Adrenal gland (tissue), 9 donors: ENCODE measurements at regions not wholly inside any gene's neighbourhood (a gene's known extent, or its start where the extent isn't known, plus 50 kb on each side); places are given as distances from the start of the nearest gene placed in this dataset.

Source experiments
- DNase-seq, 7 donors: peaks; one replicate each; pipeline ENCODE4 v3.0.0-alpha.2; 2019 to 2020
- H3K27ac ChIP-seq, 5 donors: fragments of 200-600 bp; sonication (generic) in 4 of 5; 1 replicate in 3 of 5; 2 replicates in 2 of 5; pipeline versions ENCODE4 v1.5.1 to v1.8.0; 2016 to 2020; ENCODE audit warnings: mild to moderate bottlenecking in 1 of 5
- H3K27me3 ChIP-seq: fragments of 200-600 bp; 2 replicates; pipeline ENCODE4 v1.8.0; 2021
- H3K36me3 ChIP-seq, 2 donors: fragments of 200-600 bp; replicated peaks in 1 of 2; 1 replicate in 1 of 2; 2 replicates in 1 of 2; pipeline versions ENCODE4 v1.5.1 to v1.8.0; 2018 to 2022
- H3K4me1 ChIP-seq, 2 donors: fragments of 200-600 bp; replicated peaks in 1 of 2; 1 replicate in 1 of 2; 2 replicates in 1 of 2; pipeline versions ENCODE4 v1.5.1 to v1.8.0; 2018 to 2021
- H3K4me3 ChIP-seq, 4 donors: fragments of 200-600 bp; sonication (generic) in 3 of 4; one replicate each; pipeline ENCODE4 v1.5.1; 2016 to 2018
- H3K9me3 ChIP-seq, 3 donors: fragments of 200-600 bp; sonication (generic) in 1 of 3; replicated peaks in 1 of 3; 1 replicate in 2 of 3; 2 replicates in 1 of 3; pipeline versions ENCODE4 v1.5.1 to v1.8.0; 2016 to 2021
- CTCF ChIP-seq, 6 experiments: fragments of 450-650 bp in 4 of 6; fragments of 200-600 bp in 2 of 6; sonication (generic) in 1 of 6; IDR thresholded peaks; 1 replicate in 5 of 6; 2 replicates in 1 of 6; pipeline versions ENCODE4 v1.5.1 to v1.8.0; 2016 to 2021; ENCODE audit warnings: antibody characterized with exemption in 6 of 6, mild to moderate bottlenecking in 2 of 6, moderate library complexity in 1 of 6
- POLR2A ChIP-seq, 2 donors: fragments of 450-650 bp; IDR thresholded peaks; one replicate each; pipeline ENCODE4 v1.6.1; 2017; ENCODE audit warnings: antibody characterized with exemption in 2 of 2, mild to moderate bottlenecking in 2 of 2, moderate library complexity in 1 of 2
- WGBS, 4 donors: extraction: QIAGEN DNeasy Blood & Tissue Kit in 2 of 4; methylation state at CpG; one replicate each; pipeline versions ENCODE4 v1.1.5 to v1.1.7; 2013 to 2017; 5-methylcytosine and 5-hydroxymethylcytosine counted together
- intact Hi-C, 2 donors: fragments of 100-400 bp; cut with DNase I; formaldehyde crosslinking; loops; one replicate each; pipeline versions ENCODE4 v1.14.1 to v1.15.0; 2022 to 2023
- donor health status: healthy with polysubstance abuse.
- donor health status: Bipolar disorder and iron deficiency.
- donor health status: DM: yes; HTN: yes; CAD: no.
- donor health status: DM: no; HTN: no; CAD: no.
- donor health status: DM: no; HTN: no; CAD: no.

- no peak overlapping the region for H3K27ac ChIP-seq
- H3K4me1 ChIP-seq, result no peaks in the 10 kb centered on the region
- no peaks in the 10 kb centered on the region for H3K27me3 ChIP-seq
- no peak for TF ChIP-seq POLR2A (IDR thresholded peaks at IDR 0.05)
- no peak for TF ChIP-seq CTCF (IDR thresholded peaks at IDR 0.05)
- no peak for DNase-seq
- WGBS, 4 donors, result 81 to 92% (median 83%) methylated on average over 1 of the region's 1 CpG
- no peaks in the 10 kb centered on the region for H3K9me3 ChIP-seq
- no peak overlapping the region for H3K4me3 ChIP-seq
- no peaks in the 10 kb centered on the region for H3K36me3 ChIP-seq
- intact Hi-C loops, result no loop called here
Measured at GRCh38 chr2:107430006-107430405, 396.7 kb upstream of the RGPD4 start.

- Histone ChIP-seq H3K36me3 (no peaks in the 10 kb centered on the region), H3K4me1 (no peaks in the 10 kb centered on the region), H3K27me3 (no peaks in the 10 kb centered on the region), H3K4me3 (no peak overlapping the region), H3K9me3 (no peaks in the 10 kb centered on the region), H3K27ac (no peak overlapping the region)
- no peak for DNase-seq
- TF ChIP-seq POLR2A (IDR thresholded peaks at IDR 0.05) (no peak), CTCF (IDR thresholded peaks at IDR 0.05) (no peak)
- WGBS, 4 donors, result 62 to 79% (median 72%) methylated on average over 10 of the region's 10 CpGs
- intact Hi-C loops, result no loop called here
Measured at GRCh38 chr2:107430596-107431266, 396.0 kb upstream of the RGPD4 start.

GRCh38 chr2:107436281-107436680, 390.4 kb upstream of the RGPD4 start:
- Histone ChIP-seq H3K36me3 (no peaks in the 10 kb centered on the region), H3K9me3 (no peaks in the 10 kb centered on the region), H3K27ac (no peak overlapping the region), H3K4me3 (no peak overlapping the region), H3K4me1 (no peaks in the 10 kb centered on the region), H3K27me3 (no peaks in the 10 kb centered on the region)
- TF ChIP-seq CTCF (IDR thresholded peaks at IDR 0.05) (no peak), POLR2A (IDR thresholded peaks at IDR 0.05) (no peak)
- intact Hi-C loops, result no loop called here
- DNase-seq, result no peak

GRCh38 chr2:107437265-107437664, 389.4 kb upstream of the RGPD4 start:
- Histone ChIP-seq H3K27ac (no peak overlapping the region), H3K27me3 (no peaks in the 10 kb centered on the region), H3K36me3 (no peaks in the 10 kb centered on the region), H3K4me1 (no peaks in the 10 kb centered on the region), H3K9me3 (no peaks in the 10 kb centered on the region), H3K4me3 (no peak overlapping the region)
- TF ChIP-seq CTCF (IDR thresholded peaks at IDR 0.05), result no peak
- no peak for DNase-seq
- intact Hi-C loops, result no loop called here
